ENCODE measurements at regions not wholly inside any gene's neighbourhood (a gene's known extent, or its start where the extent isn't known, plus 50 kb on each side); places are given as distances from the start of the nearest gene placed in this dataset.

DNA sequence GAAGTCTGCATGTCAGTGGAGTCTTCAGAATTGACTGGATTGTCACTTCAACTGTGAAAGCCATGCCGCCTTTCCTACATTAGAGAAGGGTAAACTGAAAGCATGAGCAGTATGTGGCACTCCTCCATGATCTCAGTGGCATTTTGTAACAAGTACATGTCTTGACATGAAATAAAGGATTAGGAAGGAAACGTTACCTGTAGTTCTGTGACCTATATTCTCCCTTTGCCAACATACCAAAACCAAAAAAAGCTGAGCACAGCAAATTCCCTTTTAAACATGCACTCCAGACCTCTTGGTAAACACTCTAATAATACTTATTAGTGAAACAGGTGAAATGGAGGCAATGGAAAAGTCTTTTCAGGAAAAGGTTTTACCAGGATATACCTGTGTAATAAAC is 344.2 kb downstream of the GRIA2 start:
- Histone ChIP-seq H3K9me3 (ENCODE audit: control insufficient read depth in 4 of 4, low read length in 3 of 4) (no peaks in the 10 kb centered on the region), H3K27ac (ENCODE audit: low read depth in 1 of 2, low read length in 2 of 2) (no peak overlapping the region), H3K27me3 (ENCODE audit: control insufficient read depth in 4 of 4, insufficient read depth in 4 of 4, low read length in 3 of 4) (no peaks in the 10 kb centered on the region), H3K9ac (ENCODE audit: low read depth in 1 of 2, low read length in 2 of 2) (no peak overlapping the region), H3K4me1 (ENCODE audit: control insufficient read depth in 4 of 4, insufficient read depth in 4 of 4, low read length in 3 of 4) (no peaks in the 10 kb centered on the region), H3K36me3 (ENCODE audit: control insufficient read depth in 4 of 4, insufficient read depth in 3 of 4, low read depth in 1 of 4, low read length in 3 of 4) (no peaks in the 10 kb centered on the region), H3K4me3 (ENCODE audit: low read depth in 1 of 3, low read length in 3 of 3) (no peak overlapping the region)
- 53% methylated on average over 2 of the region's 2 CpGs for WGBS
- TF ChIP-seq, protein P1, sequence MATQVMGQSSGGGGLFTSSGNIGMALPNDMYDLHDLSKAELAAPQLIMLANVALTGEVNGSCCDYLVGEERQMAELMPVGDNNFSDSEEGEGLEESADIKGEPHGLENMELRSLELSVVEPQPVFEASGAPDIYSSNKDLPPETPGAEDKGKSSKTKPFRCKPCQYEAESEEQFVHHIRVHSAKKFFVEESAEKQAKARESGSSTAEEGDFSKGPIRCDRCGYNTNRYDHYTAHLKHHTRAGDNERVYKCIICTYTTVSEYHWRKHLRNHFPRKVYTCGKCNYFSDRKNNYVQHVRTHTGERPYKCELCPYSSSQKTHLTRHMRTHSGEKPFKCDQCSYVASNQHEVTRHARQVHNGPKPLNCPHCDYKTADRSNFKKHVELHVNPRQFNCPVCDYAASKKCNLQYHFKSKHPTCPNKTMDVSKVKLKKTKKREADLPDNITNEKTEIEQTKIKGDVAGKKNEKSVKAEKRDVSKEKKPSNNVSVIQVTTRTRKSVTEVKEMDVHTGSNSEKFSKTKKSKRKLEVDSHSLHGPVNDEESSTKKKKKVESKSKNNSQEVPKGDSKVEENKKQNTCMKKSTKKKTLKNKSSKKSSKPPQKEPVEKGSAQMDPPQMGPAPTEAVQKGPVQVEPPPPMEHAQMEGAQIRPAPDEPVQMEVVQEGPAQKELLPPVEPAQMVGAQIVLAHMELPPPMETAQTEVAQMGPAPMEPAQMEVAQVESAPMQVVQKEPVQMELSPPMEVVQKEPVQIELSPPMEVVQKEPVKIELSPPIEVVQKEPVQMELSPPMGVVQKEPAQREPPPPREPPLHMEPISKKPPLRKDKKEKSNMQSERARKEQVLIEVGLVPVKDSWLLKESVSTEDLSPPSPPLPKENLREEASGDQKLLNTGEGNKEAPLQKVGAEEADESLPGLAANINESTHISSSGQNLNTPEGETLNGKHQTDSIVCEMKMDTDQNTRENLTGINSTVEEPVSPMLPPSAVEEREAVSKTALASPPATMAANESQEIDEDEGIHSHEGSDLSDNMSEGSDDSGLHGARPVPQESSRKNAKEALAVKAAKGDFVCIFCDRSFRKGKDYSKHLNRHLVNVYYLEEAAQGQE (IDR thresholded peaks at IDR 0.05) = no peak
- no peak for TF ChIP-seq FOXA2 (IDR thresholded peaks at IDR 0.05)
- TF ChIP-seq, protein P2, sequence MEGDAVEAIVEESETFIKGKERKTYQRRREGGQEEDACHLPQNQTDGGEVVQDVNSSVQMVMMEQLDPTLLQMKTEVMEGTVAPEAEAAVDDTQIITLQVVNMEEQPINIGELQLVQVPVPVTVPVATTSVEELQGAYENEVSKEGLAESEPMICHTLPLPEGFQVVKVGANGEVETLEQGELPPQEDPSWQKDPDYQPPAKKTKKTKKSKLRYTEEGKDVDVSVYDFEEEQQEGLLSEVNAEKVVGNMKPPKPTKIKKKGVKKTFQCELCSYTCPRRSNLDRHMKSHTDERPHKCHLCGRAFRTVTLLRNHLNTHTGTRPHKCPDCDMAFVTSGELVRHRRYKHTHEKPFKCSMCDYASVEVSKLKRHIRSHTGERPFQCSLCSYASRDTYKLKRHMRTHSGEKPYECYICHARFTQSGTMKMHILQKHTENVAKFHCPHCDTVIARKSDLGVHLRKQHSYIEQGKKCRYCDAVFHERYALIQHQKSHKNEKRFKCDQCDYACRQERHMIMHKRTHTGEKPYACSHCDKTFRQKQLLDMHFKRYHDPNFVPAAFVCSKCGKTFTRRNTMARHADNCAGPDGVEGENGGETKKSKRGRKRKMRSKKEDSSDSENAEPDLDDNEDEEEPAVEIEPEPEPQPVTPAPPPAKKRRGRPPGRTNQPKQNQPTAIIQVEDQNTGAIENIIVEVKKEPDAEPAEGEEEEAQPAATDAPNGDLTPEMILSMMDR (IDR thresholded peaks at IDR 0.05; ENCODE audit: low read depth, low read length, missing input control) = no peak
- no peak for TF ChIP-seq RXRA (IDR thresholded peaks at IDR 0.05)
- TF ChIP-seq, protein P3, sequence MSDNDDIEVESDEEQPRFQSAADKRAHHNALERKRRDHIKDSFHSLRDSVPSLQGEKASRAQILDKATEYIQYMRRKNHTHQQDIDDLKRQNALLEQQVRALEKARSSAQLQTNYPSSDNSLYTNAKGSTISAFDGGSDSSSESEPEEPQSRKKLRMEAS (IDR thresholded peaks at IDR 0.05) = no peak
- TF ChIP-seq, protein P4, sequence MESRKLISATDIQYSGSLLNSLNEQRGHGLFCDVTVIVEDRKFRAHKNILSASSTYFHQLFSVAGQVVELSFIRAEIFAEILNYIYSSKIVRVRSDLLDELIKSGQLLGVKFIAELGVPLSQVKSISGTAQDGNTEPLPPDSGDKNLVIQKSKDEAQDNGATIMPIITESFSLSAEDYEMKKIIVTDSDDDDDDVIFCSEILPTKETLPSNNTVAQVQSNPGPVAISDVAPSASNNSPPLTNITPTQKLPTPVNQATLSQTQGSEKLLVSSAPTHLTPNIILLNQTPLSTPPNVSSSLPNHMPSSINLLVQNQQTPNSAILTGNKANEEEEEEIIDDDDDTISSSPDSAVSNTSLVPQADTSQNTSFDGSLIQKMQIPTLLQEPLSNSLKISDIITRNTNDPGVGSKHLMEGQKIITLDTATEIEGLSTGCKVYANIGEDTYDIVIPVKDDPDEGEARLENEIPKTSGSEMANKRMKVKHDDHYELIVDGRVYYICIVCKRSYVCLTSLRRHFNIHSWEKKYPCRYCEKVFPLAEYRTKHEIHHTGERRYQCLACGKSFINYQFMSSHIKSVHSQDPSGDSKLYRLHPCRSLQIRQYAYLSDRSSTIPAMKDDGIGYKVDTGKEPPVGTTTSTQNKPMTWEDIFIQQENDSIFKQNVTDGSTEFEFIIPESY (IDR thresholded peaks at IDR 0.05) = no peak
- no peak for TF ChIP-seq HNF4G (IDR thresholded peaks at IDR 0.05)
- no peak for TF ChIP-seq JUND (IDR thresholded peaks at IDR 0.05)
- no peak for TF ChIP-seq GABPA (IDR thresholded peaks at IDR 0.05 in 1 of 2, conservative IDR thresholded peaks at IDR 0.05 in 1 of 2)
- no peak for TF ChIP-seq EGR1 (IDR thresholded peaks at IDR 0.05; ENCODE audit: low read depth in 2 of 2)
- no peak for TF ChIP-seq HNF4A (conservative IDR thresholded peaks at IDR 0.05)
- TF ChIP-seq YY1 (IDR thresholded peaks at IDR 0.05) = no peak
- TF ChIP-seq, protein P5, sequence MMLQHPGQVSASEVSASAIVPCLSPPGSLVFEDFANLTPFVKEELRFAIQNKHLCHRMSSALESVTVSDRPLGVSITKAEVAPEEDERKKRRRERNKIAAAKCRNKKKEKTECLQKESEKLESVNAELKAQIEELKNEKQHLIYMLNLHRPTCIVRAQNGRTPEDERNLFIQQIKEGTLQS (IDR thresholded peaks at IDR 0.05) = no peak
- no peak for TF ChIP-seq FOXA1 (IDR thresholded peaks at IDR 0.05)
- no peak for TF ChIP-seq NR2F2 (IDR thresholded peaks at IDR 0.05)
- no peak for TF ChIP-seq TAF1 (conservative IDR thresholded peaks at IDR 0.05)
- DNase-seq (ENCODE audit: low spot score) = no peak

DNA sequence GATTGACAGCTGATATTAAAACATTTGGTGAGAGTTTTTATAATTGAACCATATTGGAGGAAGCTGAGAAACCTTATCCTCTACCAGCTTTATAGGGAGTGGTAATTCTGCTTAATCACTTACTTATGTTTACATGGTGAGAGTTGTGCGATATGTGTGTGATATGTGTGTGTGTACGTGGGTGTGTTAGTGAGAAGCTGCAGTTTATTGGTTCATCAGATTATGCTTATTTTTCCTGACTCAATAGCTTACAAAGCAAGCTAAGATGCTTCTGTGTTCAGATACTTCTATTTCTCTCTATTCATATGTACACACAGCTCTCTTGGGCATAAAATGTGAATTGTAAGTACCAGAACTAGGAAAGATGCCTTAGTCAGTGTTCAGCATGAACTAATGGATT is 343.7 kb downstream of the GRIA2 start:
- H3K4me3 ChIP-seq (ENCODE audit: low read depth in 1 of 3, low read length in 3 of 3) = no peak overlapping the region
- WGBS = 70% methylated on average over 2 of the region's 2 CpGs
- H3K36me3 ChIP-seq (ENCODE audit: control insufficient read depth in 4 of 4, insufficient read depth in 3 of 4, low read depth in 1 of 4, low read length in 3 of 4) = no peaks in the 10 kb centered on the region
- H3K9me3 ChIP-seq (ENCODE audit: control insufficient read depth in 4 of 4, low read length in 3 of 4) = no peaks in the 10 kb centered on the region
- H3K27ac ChIP-seq (ENCODE audit: low read depth in 1 of 2, low read length in 2 of 2) = no peak overlapping the region
- no peak for DNase-seq (ENCODE audit: low spot score)
- no peak for TF ChIP-seq JUND (IDR thresholded peaks at IDR 0.05)
- TF ChIP-seq, protein P1 (IDR thresholded peaks at IDR 0.05) = no peak
- TF ChIP-seq, protein P4 (IDR thresholded peaks at IDR 0.05) = no peak
- TF ChIP-seq FOXA1 (IDR thresholded peaks at IDR 0.05) = no peak
- no peak for TF ChIP-seq EGR1 (IDR thresholded peaks at IDR 0.05; ENCODE audit: low read depth in 2 of 2)
- H3K27me3 ChIP-seq (ENCODE audit: control insufficient read depth in 4 of 4, insufficient read depth in 4 of 4, low read length in 3 of 4) = no peaks in the 10 kb centered on the region
- H3K9ac ChIP-seq (ENCODE audit: low read depth in 1 of 2, low read length in 2 of 2) = no peak overlapping the region
- H3K4me1 ChIP-seq (ENCODE audit: control insufficient read depth in 4 of 4, insufficient read depth in 4 of 4, low read length in 3 of 4) = no peaks in the 10 kb centered on the region
